ENCODE measurements at regions not wholly inside any gene's neighbourhood (a gene's known extent, or its start where the extent isn't known, plus 50 kb on each side); places are given as distances from the start of the nearest gene placed in this dataset.

DNA sequence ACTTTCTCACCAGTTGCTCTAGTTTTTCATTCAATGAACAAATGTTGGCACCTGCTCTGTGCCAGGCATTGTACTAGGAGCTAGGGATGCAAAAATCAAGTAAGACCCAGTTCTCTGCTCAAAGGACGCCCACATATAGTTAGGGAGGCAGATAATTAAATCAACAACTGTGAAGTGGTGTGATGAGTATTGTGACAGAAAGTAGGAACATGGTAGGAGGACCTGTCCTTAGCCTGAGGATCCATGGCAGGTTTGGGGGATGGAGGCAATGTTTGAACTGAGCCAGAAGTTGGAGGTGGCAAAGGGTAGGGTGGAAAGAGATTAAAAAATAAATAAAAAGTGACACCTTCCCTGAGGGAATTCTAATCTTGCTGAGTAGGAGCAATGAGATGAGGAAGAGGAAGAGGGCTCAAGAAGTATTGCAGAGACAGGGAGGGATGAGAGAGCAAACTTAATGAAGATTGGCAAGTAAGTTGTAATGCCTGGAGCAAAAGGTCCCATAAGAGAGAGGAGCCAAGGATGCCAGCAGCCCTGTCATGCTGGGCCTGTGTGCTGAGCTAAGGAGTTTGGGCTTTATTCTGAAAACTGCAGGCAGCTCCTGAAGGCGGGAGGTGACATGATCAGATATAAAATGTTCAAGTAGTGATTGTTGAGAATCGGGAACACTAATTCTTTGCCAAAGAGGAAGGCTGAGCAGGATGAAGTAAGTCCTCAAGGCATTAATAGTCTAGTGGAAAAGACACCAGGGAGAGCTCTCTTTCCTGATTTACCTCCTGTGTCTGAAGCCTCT lies 184.3 kb upstream of the PPP2R3A start:
- TF ChIP-seq, protein P1, sequence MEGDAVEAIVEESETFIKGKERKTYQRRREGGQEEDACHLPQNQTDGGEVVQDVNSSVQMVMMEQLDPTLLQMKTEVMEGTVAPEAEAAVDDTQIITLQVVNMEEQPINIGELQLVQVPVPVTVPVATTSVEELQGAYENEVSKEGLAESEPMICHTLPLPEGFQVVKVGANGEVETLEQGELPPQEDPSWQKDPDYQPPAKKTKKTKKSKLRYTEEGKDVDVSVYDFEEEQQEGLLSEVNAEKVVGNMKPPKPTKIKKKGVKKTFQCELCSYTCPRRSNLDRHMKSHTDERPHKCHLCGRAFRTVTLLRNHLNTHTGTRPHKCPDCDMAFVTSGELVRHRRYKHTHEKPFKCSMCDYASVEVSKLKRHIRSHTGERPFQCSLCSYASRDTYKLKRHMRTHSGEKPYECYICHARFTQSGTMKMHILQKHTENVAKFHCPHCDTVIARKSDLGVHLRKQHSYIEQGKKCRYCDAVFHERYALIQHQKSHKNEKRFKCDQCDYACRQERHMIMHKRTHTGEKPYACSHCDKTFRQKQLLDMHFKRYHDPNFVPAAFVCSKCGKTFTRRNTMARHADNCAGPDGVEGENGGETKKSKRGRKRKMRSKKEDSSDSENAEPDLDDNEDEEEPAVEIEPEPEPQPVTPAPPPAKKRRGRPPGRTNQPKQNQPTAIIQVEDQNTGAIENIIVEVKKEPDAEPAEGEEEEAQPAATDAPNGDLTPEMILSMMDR (IDR thresholded peaks at IDR 0.05; ENCODE audit: borderline replicate concordance, extremely low read depth, low read length, poor library complexity, severe bottlenecking), result no peak
- no peak for TF ChIP-seq EZH2 (IDR thresholded peaks at IDR 0.05; ENCODE audit: borderline replicate concordance, low read depth, low read length, severe bottlenecking)

Measured in DND-41 (cell line).